Endodermal cell (in vitro differentiated cells): ENCODE measurements at regions not wholly inside any gene's neighbourhood (a gene's known extent, or its start where the extent isn't known, plus 50 kb on each side); places are given as distances from the start of the nearest gene placed in this dataset.
A peak's percentile ranks its signal among the peaks of the same experiment; 100 is the strongest.

Source experiments
- DNase-seq: peaks from one replicate; pipeline ENCODE4 v3.0.0-alpha.2; 2017
- H3K27ac ChIP-seq: 2 replicates; pipeline ENCODE4 v1.5.1; 2013; ENCODE audit warnings: mild to moderate bottlenecking, low read depth, low read length, moderate library complexity
- H3K27me3 ChIP-seq: 2 replicates; pipeline ENCODE4 v1.6.1; 2013; ENCODE audit warnings: mild to moderate bottlenecking, low read length, moderate library complexity; ENCODE audit not compliant: insufficient read depth, control insufficient read depth, poor library complexity, severe bottlenecking
- H3K36me3 ChIP-seq: 2 replicates; pipeline ENCODE4 v1.7.0; 2013; ENCODE audit warnings: mild to moderate bottlenecking, low read length, moderate library complexity; ENCODE audit not compliant: control insufficient read depth, insufficient read depth
- H3K4me1 ChIP-seq: one replicate; pipeline ENCODE4 v1.7.0; 2013; ENCODE audit warnings: low read length; ENCODE audit not compliant: control insufficient read depth, insufficient read depth
- H3K4me3 ChIP-seq: 2 replicates; pipeline ENCODE4 v1.5.1; 2013; ENCODE audit warnings: mild to moderate bottlenecking, low read length, moderate library complexity
- H3K9ac ChIP-seq: 2 replicates; pipeline ENCODE4 v1.6.1; 2013; ENCODE audit warnings: mild to moderate bottlenecking, low read length, moderate library complexity; ENCODE audit not compliant: poor library complexity, severe bottlenecking; ENCODE audit errors: extremely low read depth
- H3K9me3 ChIP-seq: 2 replicates; pipeline ENCODE4 v1.6.1; 2013; ENCODE audit warnings: mild to moderate bottlenecking, low read length, moderate library complexity; ENCODE audit not compliant: control insufficient read depth
- H3K27ac Mint-ChIP-seq: 2 replicates; pipeline ENCODE4 v1.8.0; 2020; ENCODE audit warnings: mixed read lengths
- H3K27me3 Mint-ChIP-seq: 2 replicates; pipeline ENCODE4 v1.8.0; 2021; ENCODE audit warnings: mild to moderate bottlenecking, mixed read lengths; ENCODE audit not compliant: insufficient read depth
- H3K36me3 Mint-ChIP-seq: 2 replicates; pipeline ENCODE4 v1.8.0; 2020; ENCODE audit warnings: low read depth, mixed read lengths
- H3K4me1 Mint-ChIP-seq: 2 replicates; pipeline ENCODE4 v1.8.0; 2020; ENCODE audit warnings: mixed read lengths
- H3K4me3 Mint-ChIP-seq: 2 replicates; pipeline ENCODE4 v1.8.0; 2020; ENCODE audit warnings: mild to moderate bottlenecking, moderate library complexity, mixed read lengths
- H3K9me3 Mint-ChIP-seq: 2 replicates; pipeline ENCODE4 v1.8.0; 2020; ENCODE audit warnings: mild to moderate bottlenecking, mixed read lengths
- WGBS, 2 experiments: methylation state at CpG; one replicate each; pipeline versions ENCODE4 v1.1.5 to v1.1.7; 2013; ENCODE audit warnings: missing lambda C conversion rate in 2 of 2, mixed read lengths in 1 of 2; ENCODE audit not compliant: insufficient coverage in 1 of 2, insufficient read length in 1 of 2; 5-methylcytosine and 5-hydroxymethylcytosine counted together
- TF ChIP-seq, protein P1 (sequence below): fragments of 200-600 bp; sonication (generic); conservative IDR thresholded peaks from 2 replicates; pipeline ENCODE4 v1.5.0; 2021; ENCODE audit warnings: antibody characterized with exemption, mild to moderate bottlenecking

DNA sequence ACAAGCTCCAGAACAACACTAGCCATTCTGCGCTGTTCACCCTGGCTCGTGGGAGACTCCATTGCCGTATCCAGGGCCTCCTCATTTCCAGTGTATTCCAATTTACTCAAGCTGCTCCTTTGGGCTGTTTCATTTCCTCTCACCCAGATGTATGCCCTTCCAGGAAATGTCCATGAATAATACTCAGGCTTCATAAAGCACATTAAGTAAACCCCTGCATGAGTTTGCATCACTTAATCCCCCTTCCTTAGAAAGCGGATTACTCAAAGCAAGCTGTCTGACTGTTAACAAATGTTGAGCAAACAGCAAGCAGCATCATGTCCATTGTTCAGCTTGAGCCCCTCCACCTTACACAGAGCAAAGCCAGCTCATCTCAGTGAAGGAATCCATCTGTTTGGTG is 403.6 kb upstream of the PBX1 start:
- no peaks in the 10 kb centered on the region for H3K27me3 Mint-ChIP-seq
- H3K4me1 ChIP-seq, result no peaks in the 10 kb centered on the region
- no peaks in the 10 kb centered on the region for H3K36me3 ChIP-seq
- no peak overlapping the region for H3K27ac Mint-ChIP-seq
- peaks cover 2% of the 10 kb centered on the region for H3K9me3 Mint-ChIP-seq
- TF ChIP-seq, protein P1, sequence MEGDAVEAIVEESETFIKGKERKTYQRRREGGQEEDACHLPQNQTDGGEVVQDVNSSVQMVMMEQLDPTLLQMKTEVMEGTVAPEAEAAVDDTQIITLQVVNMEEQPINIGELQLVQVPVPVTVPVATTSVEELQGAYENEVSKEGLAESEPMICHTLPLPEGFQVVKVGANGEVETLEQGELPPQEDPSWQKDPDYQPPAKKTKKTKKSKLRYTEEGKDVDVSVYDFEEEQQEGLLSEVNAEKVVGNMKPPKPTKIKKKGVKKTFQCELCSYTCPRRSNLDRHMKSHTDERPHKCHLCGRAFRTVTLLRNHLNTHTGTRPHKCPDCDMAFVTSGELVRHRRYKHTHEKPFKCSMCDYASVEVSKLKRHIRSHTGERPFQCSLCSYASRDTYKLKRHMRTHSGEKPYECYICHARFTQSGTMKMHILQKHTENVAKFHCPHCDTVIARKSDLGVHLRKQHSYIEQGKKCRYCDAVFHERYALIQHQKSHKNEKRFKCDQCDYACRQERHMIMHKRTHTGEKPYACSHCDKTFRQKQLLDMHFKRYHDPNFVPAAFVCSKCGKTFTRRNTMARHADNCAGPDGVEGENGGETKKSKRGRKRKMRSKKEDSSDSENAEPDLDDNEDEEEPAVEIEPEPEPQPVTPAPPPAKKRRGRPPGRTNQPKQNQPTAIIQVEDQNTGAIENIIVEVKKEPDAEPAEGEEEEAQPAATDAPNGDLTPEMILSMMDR, result no peak
- no peaks in the 10 kb centered on the region for H3K27me3 ChIP-seq
- no peak overlapping the region for H3K27ac ChIP-seq
- no peak overlapping the region for H3K4me3 Mint-ChIP-seq
- peaks cover 6% of the 10 kb centered on the region for H3K9me3 ChIP-seq
- H3K4me3 ChIP-seq, result no peak overlapping the region
- H3K9ac ChIP-seq, result no peak overlapping the region
- peaks cover 8% of the 10 kb centered on the region for H3K4me1 Mint-ChIP-seq
- DNase-seq, result no peak
- WGBS, 2 experiments, result 71 to 75% methylated on average over 4 of the region's 4 CpGs
- H3K36me3 Mint-ChIP-seq, result no peaks in the 10 kb centered on the region

- H3K27ac ChIP-seq, result peak overlapping the region; percentile 6
- H3K4me3 Mint-ChIP-seq, result no peak overlapping the region
- peaks cover 6% of the 10 kb centered on the region for H3K4me1 Mint-ChIP-seq
- H3K9ac ChIP-seq, result no peak overlapping the region
- no peak overlapping the region for H3K4me3 ChIP-seq
- peaks cover 3% of the 10 kb centered on the region for H3K9me3 Mint-ChIP-seq
- no peaks in the 10 kb centered on the region for H3K4me1 ChIP-seq
- H3K27me3 ChIP-seq, result no peaks in the 10 kb centered on the region
- no peaks in the 10 kb centered on the region for H3K36me3 Mint-ChIP-seq
- peaks cover 6% of the 10 kb centered on the region for H3K9me3 ChIP-seq
- H3K27me3 Mint-ChIP-seq, result no peaks in the 10 kb centered on the region
- H3K27ac Mint-ChIP-seq, result no peak overlapping the region
- H3K36me3 ChIP-seq, result no peaks in the 10 kb centered on the region
- WGBS, 2 experiments, result 80% methylated on average over 1 of the region's 1 CpG; no CpG with 5 or more reads in 1 of the 2 experiments
- TF ChIP-seq, protein P1, result no peak
- no peak for DNase-seq
These were observed 395.6 kb upstream of the PBX1 start for GRCh38 chr1:164163289-164163849.

DNA sequence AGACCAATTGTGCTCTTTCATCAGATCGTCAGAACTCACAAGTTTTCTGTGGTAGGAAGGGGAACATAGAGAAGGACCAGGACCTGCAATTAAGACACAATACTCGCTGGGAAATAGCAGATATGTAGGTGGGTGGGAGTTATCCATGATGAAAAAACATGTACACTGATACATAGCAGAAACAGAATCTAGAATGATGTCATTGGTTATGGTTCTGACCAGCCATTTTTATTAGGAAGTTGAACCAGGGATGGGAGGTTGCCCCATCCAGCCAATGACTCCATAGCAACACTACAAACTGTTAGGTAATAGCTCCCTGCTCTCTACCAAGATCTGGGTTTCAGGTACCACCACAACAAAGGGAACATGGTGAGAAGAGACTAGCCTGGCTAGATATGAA is 393.5 kb upstream of the PBX1 start:
- 97 to 100% methylated on average over 1 to 2 of the region's 2 CpGs for WGBS, 2 experiments
- Mint-ChIP-seq H3K36me3 (no peaks in the 10 kb centered on the region), H3K9me3 (peaks cover 6% of the 10 kb centered on the region), H3K27ac (no peak overlapping the region), H3K4me1 (peaks cover 6% of the 10 kb centered on the region), H3K27me3 (no peaks in the 10 kb centered on the region), H3K4me3 (no peak overlapping the region)
- no peaks in the 10 kb centered on the region for H3K9me3 ChIP-seq
- no peak overlapping the region for H3K4me3 ChIP-seq
- H3K36me3 ChIP-seq, result no peaks in the 10 kb centered on the region
- no peaks in the 10 kb centered on the region for H3K27me3 ChIP-seq
- no peak overlapping the region for H3K9ac ChIP-seq
- no peak for DNase-seq
- TF ChIP-seq, protein P1, result no peak
- H3K27ac ChIP-seq, result no peak overlapping the region
- H3K4me1 ChIP-seq, result no peaks in the 10 kb centered on the region
